ENCODE measurements at regions not wholly inside any gene's neighbourhood (a gene's known extent, or its start where the extent isn't known, plus 50 kb on each side); places are given as distances from the start of the nearest gene placed in this dataset.

- TF ChIP-seq CTCF (IDR thresholded peaks at IDR 0.05) (no peak), POLR2AphosphoS5 (IDR thresholded peaks at IDR 0.05; ENCODE audit: low read depth, low read length) (no peak), REST (IDR thresholded peaks at IDR 0.05; ENCODE audit: insufficient read depth in 1 of 2, low read depth in 2 of 2, low read length in 1 of 2) (no peak)
These were observed 576.9 kb downstream of the CMPK2 start for GRCh38 chr2:6288791-6289190.
